Right kidney (tissue), 1 donor: ENCODE measurements at regions not wholly inside any gene's neighbourhood (a gene's known extent, or its start where the extent isn't known, plus 50 kb on each side); places are given as distances from the start of the nearest gene placed in this dataset.

Experiments used
- DNase-seq: peaks from one replicate; pipeline ENCODE4 v3.0.0-alpha.2; 2016

- DNase-seq: no peak
Observed at GRCh38 chr14:87097015-87097414, 896.0 kb downstream of the GALC start.

- DNase-seq: peak; percentile 10
Observed at GRCh38 chr14:87094913-87095312, 898.1 kb downstream of the GALC start.

GRCh38 chr14:87088588-87088987, 904.4 kb downstream of the GALC start:
- DNase-seq: no peak

- DNase-seq: no peak
Observed at GRCh38 chr14:87087881-87088280, 905.1 kb downstream of the GALC start.

- DNase-seq: no peak
Observed at GRCh38 chr14:87084908-87085307, 908.1 kb downstream of the GALC start.

- no peak for DNase-seq
Observed at GRCh38 chr14:87082917-87083316, 910.1 kb downstream of the GALC start.

GRCh38 chr14:87081004-87081403, 912.0 kb downstream of the GALC start:
- no peak for DNase-seq

- DNase-seq: no peak
Observed at GRCh38 chr14:87080146-87080545, 912.8 kb downstream of the GALC start.

- no peak for DNase-seq
Observed at GRCh38 chr14:87079416-87079815, 913.6 kb downstream of the GALC start.

- no peak for DNase-seq
Observed at GRCh38 chr14:87076922-87077321, 916.1 kb downstream of the GALC start.

GRCh38 chr14:87076146-87076545, 916.8 kb downstream of the GALC start:
- no peak for DNase-seq

GRCh38 chr14:87073880-87074570, 919.0 kb downstream of the GALC start:
- DNase-seq: no peak

GRCh38 chr14:87067591-87067990, 925.4 kb downstream of the GALC start:
- no peak for DNase-seq

GRCh38 chr14:87067061-87067460, 925.9 kb downstream of the GALC start:
- DNase-seq: no peak

- no peak for DNase-seq
Observed at GRCh38 chr14:87066221-87066817, 926.7 kb downstream of the GALC start.

- DNase-seq: no peak
Observed at GRCh38 chr14:87065366-87065765, 927.6 kb downstream of the GALC start.

- DNase-seq: no peak
Observed at GRCh38 chr14:87063181-87063580, 929.8 kb downstream of the GALC start.

GRCh38 chr14:87060405-87060804, 932.6 kb downstream of the GALC start:
- no peak for DNase-seq

GRCh38 chr14:87059060-87059839, 933.7 kb downstream of the GALC start:
- no peak for DNase-seq

GRCh38 chr14:87055007-87055406, 938.0 kb downstream of the GALC start:
- no peak for DNase-seq

- no peak for DNase-seq
Observed at GRCh38 chr14:87052646-87053225, 940.2 kb downstream of the GALC start.

- DNase-seq: no peak
Observed at GRCh38 chr14:87050421-87050820, 942.6 kb downstream of the GALC start.

GRCh38 chr14:87049950-87050349, 943.0 kb downstream of the GALC start:
- no peak for DNase-seq
